ENCODE measurements at regions not wholly inside any gene's neighbourhood (a gene's known extent, or its start where the extent isn't known, plus 50 kb on each side); places are given as distances from the start of the nearest gene placed in this dataset.

DNA sequence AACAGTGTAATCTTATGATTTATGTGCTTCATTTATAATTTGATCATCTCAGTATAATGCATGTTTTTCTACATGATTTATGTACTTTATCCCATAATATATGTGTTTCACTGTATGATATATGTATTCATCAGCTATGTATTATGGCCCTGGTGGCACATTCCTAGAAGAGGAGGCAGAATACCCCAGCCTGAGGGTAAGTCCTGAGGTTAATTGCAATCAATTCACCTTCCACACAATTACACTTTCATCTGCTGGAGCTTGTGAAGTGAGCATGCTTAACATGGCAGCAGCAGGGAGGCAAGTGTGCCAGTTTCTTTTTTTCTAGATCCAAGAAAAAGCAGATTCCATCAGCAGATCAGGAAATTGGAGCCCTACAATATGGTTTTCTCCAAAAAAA is 81.2 kb downstream of the CXXC4 start:
- Histone ChIP-seq H3K9me3 (ENCODE audit: control insufficient read depth, insufficient read depth, low read depth, low read length) (no peaks in the 10 kb centered on the region), H3K9ac (ENCODE audit: insufficient read depth, low read length) (no peak overlapping the region), H4K20me1 (ENCODE audit: control insufficient read depth, extremely low read depth, insufficient read depth, low read length) (no peaks in the 10 kb centered on the region), H3K4me1 (ENCODE audit: control insufficient read depth, extremely low read depth, insufficient read depth, low read length) (no peaks in the 10 kb centered on the region), H3K27me3 (ENCODE audit: control insufficient read depth, insufficient read depth, low read length) (no peaks in the 10 kb centered on the region), H3K79me2 (ENCODE audit: control insufficient read depth, insufficient read depth, low read length) (no peaks in the 10 kb centered on the region), H3K36me3 (ENCODE audit: control insufficient read depth, insufficient read depth, low read length) (no peaks in the 10 kb centered on the region), H3K27ac (ENCODE audit: insufficient read depth, low read length) (no peak overlapping the region), H3K4me3 (replicated peaks in 1 of 4; ENCODE audit: control extremely low read depth in 1 of 4, insufficient read depth in 1 of 4, low read depth in 3 of 4, low read length in 4 of 4) (no peak overlapping the region), H2AFZ (ENCODE audit: low read length) (no peak overlapping the region), H3K4me2 (ENCODE audit: extremely low read depth, insufficient read depth, low read length) (no peak overlapping the region)
- no peak for DNase-seq (ENCODE audit: low read depth in 2 of 2)
- TF ChIP-seq, protein P1, sequence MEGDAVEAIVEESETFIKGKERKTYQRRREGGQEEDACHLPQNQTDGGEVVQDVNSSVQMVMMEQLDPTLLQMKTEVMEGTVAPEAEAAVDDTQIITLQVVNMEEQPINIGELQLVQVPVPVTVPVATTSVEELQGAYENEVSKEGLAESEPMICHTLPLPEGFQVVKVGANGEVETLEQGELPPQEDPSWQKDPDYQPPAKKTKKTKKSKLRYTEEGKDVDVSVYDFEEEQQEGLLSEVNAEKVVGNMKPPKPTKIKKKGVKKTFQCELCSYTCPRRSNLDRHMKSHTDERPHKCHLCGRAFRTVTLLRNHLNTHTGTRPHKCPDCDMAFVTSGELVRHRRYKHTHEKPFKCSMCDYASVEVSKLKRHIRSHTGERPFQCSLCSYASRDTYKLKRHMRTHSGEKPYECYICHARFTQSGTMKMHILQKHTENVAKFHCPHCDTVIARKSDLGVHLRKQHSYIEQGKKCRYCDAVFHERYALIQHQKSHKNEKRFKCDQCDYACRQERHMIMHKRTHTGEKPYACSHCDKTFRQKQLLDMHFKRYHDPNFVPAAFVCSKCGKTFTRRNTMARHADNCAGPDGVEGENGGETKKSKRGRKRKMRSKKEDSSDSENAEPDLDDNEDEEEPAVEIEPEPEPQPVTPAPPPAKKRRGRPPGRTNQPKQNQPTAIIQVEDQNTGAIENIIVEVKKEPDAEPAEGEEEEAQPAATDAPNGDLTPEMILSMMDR (conservative IDR thresholded peaks at IDR 0.05 in 1 of 2, IDR thresholded peaks at IDR 0.05 in 1 of 2; ENCODE audit: low read depth in 1 of 2, low read length in 2 of 2): no peak
- TF ChIP-seq EZH2 (IDR thresholded peaks at IDR 0.05; ENCODE audit: low read length, missing control alignments): no peak

DNA sequence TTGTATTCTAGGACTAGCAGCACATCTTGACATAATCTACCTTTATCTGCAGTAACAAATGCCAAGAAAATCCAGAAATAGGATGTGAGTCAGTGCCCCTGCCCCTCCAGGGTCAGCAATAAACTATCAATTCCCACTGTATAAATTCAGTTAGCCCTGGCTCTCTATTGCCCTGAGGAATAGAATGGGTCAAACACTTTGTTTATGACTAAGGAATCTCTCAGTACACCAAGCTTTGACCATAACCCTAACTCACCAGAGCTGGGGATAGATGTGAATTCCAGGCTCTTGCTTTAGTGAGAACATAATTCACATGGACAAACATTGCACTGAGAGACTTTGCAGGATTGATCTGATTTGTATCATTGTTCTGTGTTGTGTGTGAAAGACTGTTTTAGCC is 82.3 kb downstream of the CXXC4 start:
- TF ChIP-seq, protein P1 (conservative IDR thresholded peaks at IDR 0.05 in 1 of 2, IDR thresholded peaks at IDR 0.05 in 1 of 2; ENCODE audit: low read depth in 1 of 2, low read length in 2 of 2): no peak
- TF ChIP-seq EZH2 (IDR thresholded peaks at IDR 0.05; ENCODE audit: low read length, missing control alignments): no peak
- H3K27ac ChIP-seq (ENCODE audit: insufficient read depth, low read length): no peak overlapping the region

DNA sequence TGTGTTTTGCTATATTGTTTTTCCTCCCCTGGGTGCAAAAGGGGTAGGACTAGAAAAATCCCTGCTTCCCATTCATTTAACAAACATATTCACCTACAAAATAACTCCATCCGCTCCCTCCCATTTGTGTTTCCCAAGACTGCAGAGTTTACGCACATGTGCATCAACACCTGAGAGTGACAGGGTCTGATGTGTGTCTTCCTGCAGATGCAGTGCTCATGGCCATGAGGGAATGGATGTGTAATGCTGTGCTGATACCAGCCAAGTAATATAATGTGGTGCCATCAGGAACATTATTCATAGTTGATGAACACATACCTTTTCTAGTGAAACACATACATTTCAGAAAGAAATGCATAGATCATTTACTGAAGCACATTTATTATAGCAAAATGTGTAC is 83.2 kb downstream of the CXXC4 start:
- Histone ChIP-seq H3K4me2 (ENCODE audit: extremely low read depth, insufficient read depth, low read length) (no peak overlapping the region), H3K4me3 (replicated peaks in 1 of 4; ENCODE audit: control extremely low read depth in 1 of 4, insufficient read depth in 1 of 4, low read depth in 3 of 4, low read length in 4 of 4) (no peak overlapping the region), H4K20me1 (ENCODE audit: control insufficient read depth, extremely low read depth, insufficient read depth, low read length) (no peaks in the 10 kb centered on the region), H3K4me1 (ENCODE audit: control insufficient read depth, extremely low read depth, insufficient read depth, low read length) (no peaks in the 10 kb centered on the region), H3K9me3 (ENCODE audit: control insufficient read depth, insufficient read depth, low read depth, low read length) (no peaks in the 10 kb centered on the region), H3K79me2 (ENCODE audit: control insufficient read depth, insufficient read depth, low read length) (no peaks in the 10 kb centered on the region), H3K27ac (ENCODE audit: insufficient read depth, low read length) (no peak overlapping the region), H3K9ac (ENCODE audit: insufficient read depth, low read length) (no peak overlapping the region), H3K27me3 (ENCODE audit: control insufficient read depth, insufficient read depth, low read length) (no peaks in the 10 kb centered on the region), H2AFZ (ENCODE audit: low read length) (no peak overlapping the region), H3K36me3 (ENCODE audit: control insufficient read depth, insufficient read depth, low read length) (no peaks in the 10 kb centered on the region)
- no peak for DNase-seq (ENCODE audit: low read depth in 2 of 2)
- TF ChIP-seq, protein P1 (conservative IDR thresholded peaks at IDR 0.05 in 1 of 2, IDR thresholded peaks at IDR 0.05 in 1 of 2; ENCODE audit: low read depth in 1 of 2, low read length in 2 of 2): no peak
- TF ChIP-seq EZH2 (IDR thresholded peaks at IDR 0.05; ENCODE audit: low read length, missing control alignments): no peak

More for the DNA sequence above, 82.3 kb downstream of the CXXC4 start:
- Histone ChIP-seq H2AFZ (ENCODE audit: low read length) (no peak overlapping the region), H3K9me3 (ENCODE audit: control insufficient read depth, insufficient read depth, low read depth, low read length) (no peaks in the 10 kb centered on the region), H3K4me1 (ENCODE audit: control insufficient read depth, extremely low read depth, insufficient read depth, low read length) (no peaks in the 10 kb centered on the region), H4K20me1 (ENCODE audit: control insufficient read depth, extremely low read depth, insufficient read depth, low read length) (no peaks in the 10 kb centered on the region), H3K79me2 (ENCODE audit: control insufficient read depth, insufficient read depth, low read length) (no peaks in the 10 kb centered on the region), H3K27me3 (ENCODE audit: control insufficient read depth, insufficient read depth, low read length) (no peaks in the 10 kb centered on the region), H3K36me3 (ENCODE audit: control insufficient read depth, insufficient read depth, low read length) (no peaks in the 10 kb centered on the region), H3K4me2 (ENCODE audit: extremely low read depth, insufficient read depth, low read length) (no peak overlapping the region), H3K9ac (ENCODE audit: insufficient read depth, low read length) (no peak overlapping the region), H3K4me3 (replicated peaks in 1 of 4; ENCODE audit: control extremely low read depth in 1 of 4, insufficient read depth in 1 of 4, low read depth in 3 of 4, low read length in 4 of 4) (no peak overlapping the region)
- DNase-seq (ENCODE audit: low read depth in 2 of 2): no peak
